KMS-11 (cell line): ENCODE measurements at regions not wholly inside any gene's neighbourhood (a gene's known extent, or its start where the extent isn't known, plus 50 kb on each side); places are given as distances from the start of the nearest gene placed in this dataset.

ENCODE experiments used
- H2AFZ ChIP-seq: fragments of 200-600 bp; sonication (generic); 2 replicates; pipeline ENCODE4 v1.6.1; 2016; ENCODE audit warnings: antibody characterized with exemption, mixed run types, low read depth
- H3K27ac ChIP-seq: fragments of 200-600 bp; sonication (generic); 2 replicates; pipeline ENCODE4 v1.6.1; 2016; ENCODE audit warnings: mild to moderate bottlenecking, mixed run types
- H3K27me3 ChIP-seq: fragments of 200-600 bp; sonication (generic); 2 replicates; pipeline ENCODE4 v1.6.1; 2017; ENCODE audit warnings: mild to moderate bottlenecking, low read depth, mixed run types, moderate library complexity; ENCODE audit not compliant: insufficient read depth
- H3K36me3 ChIP-seq: fragments of 200-600 bp; sonication (generic); 2 replicates; pipeline ENCODE4 v1.6.1; 2017; ENCODE audit warnings: mild to moderate bottlenecking, mixed run types; ENCODE audit not compliant: insufficient read depth
- H3K4me1 ChIP-seq: fragments of 200-600 bp; sonication (generic); 2 replicates; pipeline ENCODE4 v1.6.1; 2016; ENCODE audit warnings: mild to moderate bottlenecking, low read depth, mixed run types; ENCODE audit not compliant: poor library complexity, severe bottlenecking
- H3K4me2 ChIP-seq: fragments of 200-600 bp; sonication (generic); 2 replicates; pipeline ENCODE4 v1.7.0; 2016; ENCODE audit warnings: mild to moderate bottlenecking, mixed run types
- H3K4me3 ChIP-seq: fragments of 200-600 bp; sonication (generic); IDR thresholded peaks from 2 replicates; pipeline ENCODE4 v1.6.1; 2017; ENCODE audit warnings: low read depth, low read length, mixed read lengths; ENCODE audit not compliant: insufficient read depth
- H3K79me2 ChIP-seq: fragments of 200-600 bp; sonication (generic); 2 replicates; pipeline ENCODE4 v1.6.1; 2016; ENCODE audit warnings: low read depth, mixed run types; ENCODE audit not compliant: insufficient read depth
- H3K9ac ChIP-seq: fragments of 200-600 bp; sonication (generic); 2 replicates; pipeline ENCODE4 v1.6.1; 2016; ENCODE audit warnings: mild to moderate bottlenecking, mixed run types
- H4K20me1 ChIP-seq: fragments of 200-600 bp; sonication (generic); 2 replicates; pipeline ENCODE4 v1.6.1; 2016; ENCODE audit warnings: mild to moderate bottlenecking, mixed run types; ENCODE audit not compliant: insufficient read depth
- CTCF ChIP-seq: fragments of 200-600 bp; sonication (generic); conservative IDR thresholded peaks from 2 replicates; pipeline ENCODE4 v1.6.1; 2017; ENCODE audit warnings: low read depth, mild to moderate bottlenecking, antibody characterized with exemption, low read length, moderate library complexity, mixed read lengths

- H2AFZ ChIP-seq: no peak overlapping the region
- no peak for TF ChIP-seq CTCF
Measured at GRCh38 chr1:219801156-219801820, 127.1 kb downstream of the SLC30A10 start.

GRCh38 chr1:219798283-219799030 is 129.9 kb downstream of the SLC30A10 start:
- Histone ChIP-seq H2AFZ (no peak overlapping the region), H3K4me2 (no peak overlapping the region), H3K4me1 (no peaks in the 10 kb centered on the region), H3K27me3 (no peaks in the 10 kb centered on the region), H3K4me3 (no peak overlapping the region), H3K79me2 (no peaks in the 10 kb centered on the region), H3K27ac (no peak overlapping the region), H3K36me3 (no peaks in the 10 kb centered on the region), H4K20me1 (no peaks in the 10 kb centered on the region), H3K9ac (no peak overlapping the region)
- no peak for TF ChIP-seq CTCF

More at GRCh38 chr1:219801156-219801820, 127.1 kb downstream of the SLC30A10 start:
- Histone ChIP-seq H3K4me2 (no peak overlapping the region), H4K20me1 (no peaks in the 10 kb centered on the region), H3K27me3 (no peaks in the 10 kb centered on the region), H3K79me2 (no peaks in the 10 kb centered on the region), H3K4me1 (no peaks in the 10 kb centered on the region), H3K4me3 (no peak overlapping the region), H3K9ac (no peak overlapping the region), H3K36me3 (no peaks in the 10 kb centered on the region), H3K27ac (no peak overlapping the region)

- Histone ChIP-seq H4K20me1 (no peaks in the 10 kb centered on the region), H2AFZ (no peak overlapping the region), H3K4me3 (no peak overlapping the region), H3K9ac (no peak overlapping the region), H3K36me3 (no peaks in the 10 kb centered on the region), H3K4me2 (no peak overlapping the region), H3K4me1 (no peaks in the 10 kb centered on the region), H3K27ac (no peak overlapping the region), H3K27me3 (no peaks in the 10 kb centered on the region), H3K79me2 (no peaks in the 10 kb centered on the region)
- TF ChIP-seq CTCF: no peak
Measured at GRCh38 chr1:219797683-219798082, 130.7 kb downstream of the SLC30A10 start.

GRCh38 chr1:219797009-219797408 is 131.3 kb downstream of the SLC30A10 start:
- TF ChIP-seq CTCF: no peak
- Histone ChIP-seq H2AFZ (no peak overlapping the region), H4K20me1 (no peaks in the 10 kb centered on the region), H3K4me1 (no peaks in the 10 kb centered on the region), H3K27ac (no peak overlapping the region), H3K9ac (no peak overlapping the region), H3K4me3 (no peak overlapping the region), H3K4me2 (no peak overlapping the region), H3K79me2 (no peaks in the 10 kb centered on the region), H3K27me3 (no peaks in the 10 kb centered on the region), H3K36me3 (no peaks in the 10 kb centered on the region)
